AG09319 (cell line): ENCODE measurements at regions not wholly inside any gene's neighbourhood (a gene's known extent, or its start where the extent isn't known, plus 50 kb on each side); places are given as distances from the start of the nearest gene placed in this dataset.

Experiments
- DNase-seq: peaks from one replicate; pipeline ENCODE4 v3.0.0-alpha.2; 2010; ENCODE audit warnings: low read depth; ENCODE audit errors: extremely low read depth
- CTCF ChIP-seq: IDR thresholded peaks from 2 replicates; pipeline ENCODE4 v1.5.1; 2011; ENCODE audit warnings: low read depth, mild to moderate bottlenecking, inconsistent platforms, low read length, moderate library complexity

DNA sequence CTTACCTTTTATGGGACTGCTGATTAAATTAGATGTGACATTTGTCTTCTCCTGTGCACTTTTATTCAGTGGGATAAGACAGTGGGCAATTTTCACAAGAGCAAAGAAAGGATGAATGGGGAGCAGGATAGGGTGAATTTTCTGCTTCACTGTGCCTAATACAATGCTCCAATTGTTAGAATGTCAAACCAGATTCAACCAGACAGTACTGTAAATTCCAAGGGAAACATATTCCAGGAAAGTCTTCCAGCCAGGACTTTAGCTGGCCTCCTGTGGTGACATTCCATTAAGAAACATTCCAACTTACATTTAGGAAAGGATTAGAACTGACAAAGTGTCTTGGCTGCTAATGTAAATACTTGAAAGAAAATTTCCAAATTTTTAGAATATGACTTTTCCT, 100.1 kb upstream of the PROK2 start:
- no peak for DNase-seq
- no peak for TF ChIP-seq CTCF

- no peak for TF ChIP-seq CTCF
- no peak for DNase-seq
Observed at GRCh38 chr3:71881732-71882131, 96.8 kb upstream of the PROK2 start.

- DNase-seq: no peak
Observed at GRCh38 chr3:71881041-71881440, 96.1 kb upstream of the PROK2 start.

DNA sequence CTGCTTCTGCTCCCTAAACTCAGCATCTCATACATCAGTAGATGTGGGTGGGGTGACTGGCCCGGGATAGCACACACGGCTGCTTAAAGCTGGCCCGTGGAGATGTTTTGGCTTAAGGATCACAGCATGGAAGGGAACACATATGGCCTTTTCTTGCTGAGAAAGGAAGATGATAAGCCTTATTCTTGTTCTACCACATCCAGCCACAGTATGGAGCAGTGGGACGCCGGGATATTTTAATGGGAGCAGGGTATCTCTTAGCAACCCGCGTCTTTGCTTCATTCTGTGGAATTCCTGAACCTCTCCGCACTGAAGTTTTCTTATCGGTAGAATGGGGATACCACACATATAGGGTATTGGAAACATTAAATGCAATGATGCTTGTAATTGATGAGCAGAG, 94.1 kb upstream of the PROK2 start:
- DNase-seq: no peak
- TF ChIP-seq CTCF: no peak

More at GRCh38 chr3:71881041-71881440, 96.1 kb upstream of the PROK2 start:
- no peak for TF ChIP-seq CTCF

GRCh38 chr3:71876135-71877105, 91.5 kb upstream of the PROK2 start:
- no peak for TF ChIP-seq CTCF
- no peak for DNase-seq

- peak; percentile 25 for DNase-seq
Observed at GRCh38 chr3:71875461-71875947, 90.6 kb upstream of the PROK2 start.

More at GRCh38 chr3:71875461-71875947, 90.6 kb upstream of the PROK2 start:
- peak; percentile 94 for TF ChIP-seq CTCF
